OCI-M1 (cell line): ENCODE measurements at regions not wholly inside any gene's neighbourhood (a gene's known extent, or its start where the extent isn't known, plus 50 kb on each side); places are given as distances from the start of the nearest gene placed in this dataset.
A peak's percentile ranks its signal among the peaks of the same experiment; 100 is the strongest.

ENCODE experiments used
- DNase-seq: peaks from one replicate; lab custom pipeline; 2025; lab: John Stamatoyannopoulos, UW

GRCh38 chr13:53144826-53145225 is 116.2 kb downstream of the OLFM4 start:
- no peak for DNase-seq

- peak; percentile 13 for DNase-seq
Measured at GRCh38 chr13:53150568-53150967, 122.0 kb downstream of the OLFM4 start.

DNA sequence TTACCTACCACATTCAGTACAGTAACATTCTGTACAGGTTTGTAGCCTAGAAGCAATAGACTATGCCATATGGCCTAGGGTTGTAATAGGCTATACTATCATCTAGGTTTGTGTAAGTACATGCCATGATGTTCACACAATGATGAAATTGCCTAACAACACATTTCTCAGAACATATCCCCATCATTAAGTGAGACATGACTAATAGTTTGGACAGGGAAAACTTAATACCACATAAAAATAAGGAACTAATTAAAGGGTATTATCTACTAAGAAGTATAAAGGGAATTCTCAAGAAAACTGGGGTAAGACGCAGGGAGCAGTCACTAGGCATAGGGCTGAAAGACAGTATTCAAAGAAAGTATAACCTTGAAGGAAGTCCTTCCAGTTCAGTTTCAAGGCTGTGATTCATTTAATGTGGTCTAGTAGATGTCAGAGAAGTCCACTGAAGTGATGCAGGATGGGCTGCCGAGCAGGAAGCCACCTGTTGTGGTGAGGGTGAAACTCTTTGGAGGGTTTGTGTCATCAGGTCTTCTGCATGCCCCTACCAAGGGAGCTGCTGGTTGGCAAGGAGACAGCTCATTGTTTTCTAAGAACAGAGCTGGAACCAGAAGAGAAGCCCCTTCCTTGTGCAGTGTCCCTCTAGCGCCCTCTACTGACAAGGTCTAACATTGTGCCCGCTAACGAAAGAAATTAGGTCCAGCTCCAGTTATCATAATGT is 122.9 kb downstream of the OLFM4 start:
- peak; percentile 80 for DNase-seq

DNA sequence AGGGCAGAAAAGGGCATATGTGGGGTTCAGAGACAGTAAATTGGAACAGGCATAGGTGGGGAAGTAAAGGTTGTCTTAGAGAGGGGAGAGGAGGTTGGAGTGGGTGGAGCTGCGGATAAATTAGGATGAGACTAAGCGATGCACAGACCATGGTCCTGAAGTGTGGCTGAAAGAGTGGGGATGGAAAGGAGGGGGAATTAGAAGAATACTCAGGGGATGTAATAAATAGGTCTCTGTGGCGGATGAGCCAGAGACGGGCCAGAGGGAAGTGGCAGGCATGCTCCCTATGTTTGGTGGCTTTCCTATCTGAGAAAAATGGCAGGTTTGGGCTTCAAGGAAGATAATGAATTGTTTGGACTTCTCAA is 123.4 kb downstream of the OLFM4 start:
- no peak for DNase-seq

- DNase-seq, result no peak
Measured at GRCh38 chr13:53158201-53158600, 129.6 kb downstream of the OLFM4 start.

DNA sequence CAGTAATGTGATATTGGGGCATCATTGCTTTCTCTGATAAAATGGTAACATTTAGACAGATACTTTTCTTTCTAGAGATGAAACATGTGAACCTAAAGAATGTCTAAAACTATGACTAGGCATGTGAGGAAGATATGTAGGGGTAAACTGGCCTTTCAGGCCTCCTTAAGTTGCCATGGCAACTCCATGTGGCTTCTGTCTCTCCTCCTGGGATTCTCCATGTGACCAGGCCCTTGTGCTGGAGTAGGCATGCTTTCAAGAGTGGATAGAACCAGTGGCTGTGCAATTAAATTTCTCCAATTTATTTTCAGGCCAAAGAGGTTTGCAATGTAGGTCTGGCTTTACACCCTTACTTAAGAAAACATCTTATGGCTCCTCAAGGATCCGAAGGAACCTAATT is 130.8 kb downstream of the OLFM4 start:
- DNase-seq, result no peak

- no peak for DNase-seq
Measured at GRCh38 chr13:53160211-53160610, 131.6 kb downstream of the OLFM4 start.

- DNase-seq, result no peak
Measured at GRCh38 chr13:53161251-53161650, 132.6 kb downstream of the OLFM4 start.

- DNase-seq, result no peak
Measured at GRCh38 chr13:53165261-53165660, 136.6 kb downstream of the OLFM4 start.

GRCh38 chr13:53167561-53167960 is 138.9 kb downstream of the OLFM4 start:
- DNase-seq, result no peak

DNA sequence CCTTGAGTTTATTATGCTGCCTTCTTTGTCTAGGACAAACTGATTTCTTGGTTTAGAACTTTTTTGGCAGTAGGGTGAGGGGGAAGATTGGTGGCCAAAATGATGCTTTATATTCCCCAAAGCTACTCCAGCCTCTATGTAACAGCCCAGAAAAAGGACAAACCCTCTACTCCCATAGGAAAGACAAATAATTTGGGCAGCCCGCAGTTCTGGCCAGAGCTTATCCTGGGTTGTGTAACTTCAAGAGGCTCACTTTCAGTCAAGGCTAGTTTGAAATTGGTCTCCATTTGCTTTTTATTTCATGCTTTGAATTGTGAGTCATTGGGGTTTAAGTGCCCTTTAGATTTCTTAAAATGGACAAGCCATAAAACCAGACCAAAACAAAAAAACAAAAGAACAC is 142.3 kb downstream of the OLFM4 start:
- DNase-seq, result no peak

GRCh38 chr13:53174545-53174944 is 145.9 kb downstream of the OLFM4 start:
- DNase-seq, result no peak

- no peak for DNase-seq
Measured at GRCh38 chr13:53180684-53181083, 152.1 kb downstream of the OLFM4 start.

DNA sequence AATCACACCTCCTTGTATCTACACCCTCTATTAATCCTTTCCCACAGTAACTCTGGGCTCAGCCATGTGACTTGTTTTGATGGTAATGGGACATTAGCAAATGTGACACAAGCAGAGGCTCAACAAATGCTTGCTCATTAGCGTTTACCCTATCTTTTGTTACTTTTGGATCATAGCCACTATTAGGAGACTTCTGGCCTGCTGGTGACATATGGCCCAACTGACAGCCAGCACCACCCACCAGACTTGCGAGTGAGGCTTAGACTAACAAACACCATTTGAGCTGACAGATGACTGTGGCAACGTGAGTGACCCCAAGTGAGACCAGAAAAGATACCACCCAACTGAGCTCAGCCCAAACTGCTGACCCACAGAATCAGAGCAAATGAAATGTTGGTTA is 154.1 kb downstream of the OLFM4 start:
- no peak for DNase-seq

DNA sequence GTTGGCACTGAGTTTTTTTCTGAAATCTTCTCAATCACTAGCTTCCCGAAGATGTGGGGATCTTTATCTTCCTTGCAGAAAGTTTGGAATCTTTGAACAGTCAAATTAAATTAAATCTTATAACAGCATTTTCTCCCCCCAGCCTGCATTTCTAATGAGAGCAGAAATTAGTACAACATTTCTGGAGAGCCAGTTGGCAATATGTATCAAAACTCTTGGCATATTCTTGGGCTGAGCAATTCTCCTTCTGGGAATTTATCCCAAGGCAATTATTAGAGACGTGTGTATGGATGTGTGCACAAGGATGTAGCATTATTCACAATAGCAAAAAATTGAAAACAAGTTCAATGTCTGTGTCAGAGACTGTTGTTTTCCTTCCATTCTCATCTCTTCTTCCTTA is 159.5 kb downstream of the OLFM4 start:
- no peak for DNase-seq

DNA sequence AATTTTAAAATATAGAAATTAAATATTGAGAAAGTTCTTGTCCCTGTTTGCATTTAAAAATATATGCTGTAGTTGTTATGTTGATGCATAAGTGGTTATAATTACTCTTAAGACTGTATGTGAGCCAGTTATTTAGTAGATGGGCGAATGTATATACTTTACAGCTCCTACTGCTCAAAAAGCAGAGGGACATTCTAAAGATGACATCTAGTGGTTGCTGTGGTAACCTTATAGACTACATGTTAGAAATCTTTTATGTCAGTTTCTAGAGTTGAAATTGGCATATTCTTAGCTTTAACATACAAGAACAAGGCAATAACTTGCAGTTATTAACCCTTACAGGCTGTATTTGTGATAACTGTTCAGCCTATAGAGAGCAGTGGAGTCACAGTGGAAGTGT is 160.5 kb downstream of the OLFM4 start:
- DNase-seq, result peak; percentile 16

DNA sequence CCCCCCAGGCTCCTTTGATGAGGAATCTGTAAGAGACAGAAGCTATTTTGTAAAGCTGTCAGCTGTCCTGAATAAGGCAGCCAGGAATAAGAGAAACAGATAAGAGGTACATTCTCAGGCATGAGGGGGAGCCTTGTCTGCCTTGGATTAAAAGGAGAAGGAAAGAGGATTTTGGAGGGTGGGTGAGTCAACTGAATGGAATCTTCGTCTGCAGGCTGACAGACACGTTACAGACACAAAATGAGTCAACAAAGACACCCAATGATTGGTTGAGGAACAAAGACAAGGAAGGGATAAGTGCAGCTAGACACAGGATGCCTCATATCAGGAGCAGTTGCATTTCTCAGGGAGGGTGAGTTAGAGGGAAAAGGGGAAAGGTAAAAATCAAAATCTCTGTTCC is 162.5 kb downstream of the OLFM4 start:
- no peak for DNase-seq

GRCh38 chr13:53197424-53197823 is 168.8 kb downstream of the OLFM4 start:
- DNase-seq, result no peak

- peak; percentile 21 for DNase-seq
Measured at GRCh38 chr13:53198017-53198416, 169.4 kb downstream of the OLFM4 start.

GRCh38 chr13:53198736-53199135 is 170.1 kb downstream of the OLFM4 start:
- DNase-seq, result no peak

- DNase-seq, result no peak
Measured at GRCh38 chr13:53200075-53200474, 171.5 kb downstream of the OLFM4 start.

- DNase-seq, result no peak
Measured at GRCh38 chr13:53200498-53201453, 172.2 kb downstream of the OLFM4 start.

GRCh38 chr13:53201454-53202225 is 173.0 kb downstream of the OLFM4 start:
- no peak for DNase-seq
